ENCODE measurements at regions not wholly inside any gene's neighbourhood (a gene's known extent, or its start where the extent isn't known, plus 50 kb on each side); places are given as distances from the start of the nearest gene placed in this dataset.

GRCh38 chr7:66415659-66416265 lies 210.6 kb downstream of the TPST1 start:
- TF ChIP-seq CTCF (conservative IDR thresholded peaks at IDR 0.05; ENCODE audit: low read depth, low read length), result no peak
- no peak for TF ChIP-seq EZH2phosphoT487 (IDR thresholded peaks at IDR 0.05; ENCODE audit: borderline replicate concordance, low read length)
